T-helper 2 cell (primary cell): ENCODE measurements at regions not wholly inside any gene's neighbourhood (a gene's known extent, or its start where the extent isn't known, plus 50 kb on each side); places are given as distances from the start of the nearest gene placed in this dataset.
"Not testable (repeated sequence)": the region's sequence is repeated elsewhere in the genome, so short reads cannot be mapped to it uniquely, and the experiment has no call there.

Source experiments
- DNase-seq, 5 experiments: peaks; one replicate each; pipeline versions ENCODE4 v3.0.0 to v3.0.0-alpha.2; 2012 to 2022

DNA sequence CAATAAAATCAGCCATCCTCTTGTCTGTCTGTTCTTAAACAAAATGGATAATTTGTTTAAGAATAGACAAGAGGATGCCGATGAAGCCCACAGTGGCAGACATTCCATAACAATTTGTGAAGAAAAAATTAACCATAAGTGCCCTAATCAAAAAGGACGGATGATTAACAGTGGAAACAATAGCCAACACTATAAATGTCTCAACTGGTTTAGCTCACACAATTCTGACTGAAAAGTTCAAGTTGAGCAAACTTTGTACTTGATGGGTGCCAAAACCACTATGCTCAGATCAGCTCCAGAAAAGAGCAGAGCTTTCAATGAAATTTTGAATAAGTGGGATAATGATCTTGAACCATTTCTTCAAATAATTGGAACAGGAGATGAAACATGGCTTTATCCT is 202.2 kb upstream of the OR4E1 start:
- no peak for DNase-seq

DNA sequence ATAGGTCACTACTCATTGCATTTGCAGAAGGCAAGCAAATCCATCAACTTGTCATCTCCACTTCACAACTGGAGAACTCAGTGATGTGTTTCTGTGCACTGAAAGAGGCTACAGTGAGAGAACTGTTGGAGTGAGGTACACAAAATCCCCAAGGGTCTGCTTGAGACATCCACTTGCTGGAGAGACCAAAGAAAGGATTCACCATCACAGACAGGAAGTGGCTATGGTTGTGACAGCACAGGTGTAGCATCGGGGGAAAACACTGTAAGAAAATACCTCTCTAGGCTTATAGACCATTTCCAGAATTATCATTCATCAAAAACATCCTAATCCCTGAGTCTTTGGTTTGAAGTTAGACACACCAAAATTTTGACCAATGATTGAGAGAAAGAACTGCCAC is 201.3 kb upstream of the OR4E1 start:
- peak in 1 of 5 experiments; percentile 16 for DNase-seq

DNA sequence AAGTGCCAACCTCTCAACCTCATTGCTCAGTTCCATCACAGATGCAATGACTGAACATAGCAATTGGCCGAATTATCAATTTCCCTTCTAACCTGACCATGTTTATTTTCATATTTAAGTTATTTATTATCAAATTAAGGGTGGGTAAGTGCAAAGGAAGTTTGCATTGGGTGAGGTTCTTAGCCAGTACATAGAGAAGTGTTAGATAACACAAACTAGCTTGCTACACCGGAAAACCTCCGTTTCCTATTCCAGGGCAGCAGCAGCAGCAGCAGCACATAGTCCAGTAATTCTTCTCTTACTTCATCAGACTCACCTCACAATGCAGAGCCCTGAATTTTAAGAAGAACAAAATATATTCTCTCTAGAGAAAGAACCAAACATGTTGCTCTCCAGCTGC is 200.5 kb upstream of the OR4E1 start:
- peak in 1 of 5 experiments; percentile 62 for DNase-seq

DNA sequence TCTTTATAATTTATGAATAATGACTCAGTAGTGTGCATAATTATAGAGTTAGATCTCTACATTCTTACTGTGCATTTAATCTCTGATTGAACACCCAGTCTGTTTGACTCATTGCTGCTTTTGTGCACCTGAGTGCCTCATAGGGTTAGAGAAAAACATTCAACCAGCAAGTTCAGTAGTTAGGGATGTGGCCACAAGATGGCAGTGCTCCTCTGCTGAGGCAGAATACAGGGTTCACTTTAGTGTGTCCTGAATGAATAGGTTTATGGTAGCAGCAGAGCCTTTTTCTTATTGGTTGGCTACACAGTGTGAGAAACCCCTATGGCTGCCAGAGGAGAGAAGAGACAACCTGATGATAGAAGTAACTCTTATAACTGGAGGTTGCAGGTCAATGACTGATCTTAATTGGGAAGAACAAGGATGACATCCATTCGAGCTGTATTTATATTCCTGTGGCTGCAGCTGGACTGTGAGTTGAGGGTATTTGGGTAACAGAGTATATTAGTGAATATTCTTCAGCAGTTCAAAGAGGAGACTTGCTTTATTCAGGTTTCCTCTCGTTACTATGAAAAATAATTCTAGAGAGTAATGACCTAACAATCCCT is 194.9 kb upstream of the OR4E1 start:
- peak in 4 of 5 experiments; percentile 29 to 83 (median 66) for DNase-seq

DNA sequence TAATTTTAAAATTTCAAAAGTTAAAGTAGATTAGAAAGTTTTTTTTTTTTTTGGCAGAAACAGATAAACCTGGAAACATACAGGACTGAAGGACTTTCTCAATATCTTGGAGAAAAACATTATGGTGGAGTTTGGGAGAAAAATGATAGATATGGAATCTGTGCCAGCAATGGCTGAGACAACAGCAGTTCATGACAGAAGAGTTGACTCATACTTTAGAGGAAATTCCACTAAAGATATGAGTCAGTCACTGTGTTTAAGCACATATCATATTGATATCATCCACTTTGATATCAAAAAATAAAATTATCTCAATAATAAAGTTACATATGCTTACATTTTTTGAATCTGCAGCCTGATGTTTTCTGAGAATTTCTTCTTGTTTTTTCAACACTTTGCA is 193.9 kb upstream of the OR4E1 start:
- no peak for DNase-seq

DNA sequence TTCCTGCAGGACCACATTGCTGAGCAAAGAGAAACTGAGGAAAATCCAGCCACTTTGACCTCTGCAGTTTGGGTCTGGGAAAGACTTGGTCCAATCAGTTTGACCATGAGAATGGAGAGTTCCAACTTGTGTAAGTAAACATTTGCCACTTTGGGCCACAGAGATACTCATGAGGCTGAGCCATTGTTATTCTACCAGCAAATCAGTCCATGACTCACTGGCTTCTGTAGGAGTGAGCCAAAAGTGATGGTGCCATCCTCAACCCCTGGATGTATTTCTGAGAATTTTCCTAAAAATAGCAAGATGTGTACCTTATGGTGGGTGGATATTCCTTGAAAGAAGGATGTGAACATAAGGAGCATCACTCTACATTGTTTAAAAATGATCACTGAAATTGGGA is 192.9 kb upstream of the OR4E1 start:
- no peak for DNase-seq

DNA sequence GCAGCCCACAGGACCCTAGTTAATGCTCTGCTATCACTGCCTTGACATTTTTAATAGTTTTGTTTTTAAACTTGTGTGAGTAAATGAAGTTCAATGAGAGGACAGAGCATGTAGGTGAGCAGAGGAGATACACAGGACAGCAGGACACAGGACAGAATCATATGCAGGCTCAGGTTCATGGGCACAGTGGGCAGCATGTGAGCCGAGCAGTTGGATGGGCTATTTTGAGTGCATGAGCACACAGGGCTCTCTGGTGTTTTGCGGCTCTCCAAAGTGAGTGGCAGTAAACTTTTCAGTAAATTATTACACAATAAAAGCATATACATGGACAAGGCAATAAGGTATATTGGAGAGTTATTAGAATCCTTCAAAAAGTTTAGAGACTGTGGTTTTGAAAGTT is 189.7 kb upstream of the OR4E1 start:
- no peak for DNase-seq

DNA sequence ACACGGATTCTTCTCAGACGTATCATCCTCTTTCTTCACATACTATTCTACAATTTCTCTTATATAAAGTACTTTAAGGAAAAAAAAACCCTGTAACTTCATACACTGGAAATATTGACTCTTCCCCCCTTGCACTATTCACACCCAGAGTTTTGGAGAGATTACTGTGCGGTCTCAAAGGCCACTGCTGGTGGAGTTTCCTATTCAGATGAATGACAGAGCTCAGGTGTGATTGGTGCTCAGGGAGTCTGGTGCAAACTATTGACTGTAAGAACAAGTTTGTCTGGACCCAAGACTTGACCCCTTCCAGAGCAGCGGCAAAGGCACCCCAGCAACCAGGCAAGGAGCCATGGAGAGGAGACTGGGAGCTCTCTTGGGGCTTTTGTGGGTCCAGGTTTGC is 187.5 kb upstream of the OR4E1 start:
- DNase-seq: no peak

DNA sequence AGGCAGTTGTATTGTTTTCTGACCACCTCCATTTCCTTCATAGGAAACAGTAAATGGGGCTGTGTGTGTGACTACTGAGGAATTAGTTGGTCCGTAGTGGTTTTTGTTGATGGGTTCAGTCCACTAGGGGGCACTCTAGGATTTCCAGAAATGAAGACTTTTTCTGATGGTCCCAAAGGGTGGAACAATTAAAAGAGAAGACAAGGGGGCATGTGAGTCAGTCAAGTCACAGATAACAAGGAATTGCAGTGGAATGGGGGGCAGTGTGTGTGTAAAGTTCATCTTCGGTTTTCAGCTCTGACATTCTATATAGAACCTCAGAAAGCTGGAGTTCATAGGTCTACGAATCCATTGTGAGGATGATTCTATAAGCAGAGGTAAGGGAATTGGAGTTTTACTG is 186.6 kb upstream of the OR4E1 start:
- peak in 2 of 5 experiments; percentile 24 to 53 for DNase-seq

DNA sequence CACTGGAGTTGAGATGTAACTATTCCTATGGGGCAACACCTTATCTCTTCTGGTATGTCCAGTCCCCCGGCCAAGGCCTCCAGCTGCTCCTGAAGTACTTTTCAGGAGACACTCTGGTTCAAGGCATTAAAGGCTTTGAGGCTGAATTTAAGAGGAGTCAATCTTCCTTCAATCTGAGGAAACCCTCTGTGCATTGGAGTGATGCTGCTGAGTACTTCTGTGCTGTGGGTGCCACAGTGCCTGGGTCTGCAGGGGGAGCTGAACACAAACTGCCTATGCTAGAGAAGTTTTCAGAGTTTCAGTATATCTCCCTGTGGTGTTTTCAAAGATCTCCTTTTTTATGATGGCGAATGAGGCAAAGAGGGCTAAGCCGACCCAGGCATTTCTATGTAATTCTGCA is 179.2 kb upstream of the OR4E1 start:
- DNase-seq: peak in 1 of 5 experiments; percentile 38

DNA sequence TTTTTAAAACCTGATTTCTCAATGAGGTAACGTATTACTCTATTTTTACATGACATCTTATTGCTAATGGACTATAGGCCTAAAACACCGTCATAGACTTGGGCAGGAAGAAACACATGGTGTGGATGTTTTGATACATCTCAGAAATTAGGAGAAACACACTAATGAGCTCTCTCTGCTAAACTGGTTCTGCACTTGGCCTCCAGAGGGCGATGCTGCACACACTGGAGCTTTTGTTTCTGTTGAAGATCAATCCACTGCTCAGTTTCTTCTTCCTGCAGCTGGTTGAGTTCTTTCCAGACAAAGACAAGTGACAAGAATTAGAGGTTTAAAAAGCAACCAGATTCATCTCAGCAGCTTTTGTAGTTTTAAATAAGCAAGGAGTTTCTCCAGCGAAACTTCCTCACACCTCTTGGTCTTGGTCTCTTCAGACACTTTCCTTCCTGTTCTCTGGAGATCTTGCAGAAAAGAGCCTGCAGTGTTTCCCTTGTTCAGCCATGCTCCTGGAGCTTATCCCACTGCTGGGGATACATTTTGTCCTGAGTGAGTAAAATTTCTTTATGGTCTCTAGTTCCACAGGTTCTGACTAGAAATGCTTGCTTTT is 178.5 kb upstream of the OR4E1 start:
- peak; percentile 16 to 77 (median 53) for DNase-seq

DNA sequence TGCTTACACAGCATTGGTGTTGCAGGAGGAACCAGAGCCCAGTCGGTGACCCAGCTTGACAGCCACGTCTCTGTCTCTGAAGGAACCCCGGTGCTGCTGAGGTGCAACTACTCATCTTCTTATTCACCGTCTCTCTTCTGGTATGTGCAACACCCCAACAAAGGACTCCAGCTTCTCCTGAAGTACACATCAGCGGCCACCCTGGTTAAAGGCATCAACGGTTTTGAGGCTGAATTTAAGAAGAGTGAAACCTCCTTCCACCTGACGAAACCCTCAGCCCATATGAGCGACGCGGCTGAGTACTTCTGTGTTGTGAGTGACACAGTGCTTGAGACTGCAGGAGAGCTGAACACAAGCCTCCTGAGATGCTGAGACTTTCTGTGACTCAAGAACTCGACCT is 173.3 kb upstream of the OR4E1 start:
- DNase-seq: peak in 1 of 5 experiments; percentile 67

DNA sequence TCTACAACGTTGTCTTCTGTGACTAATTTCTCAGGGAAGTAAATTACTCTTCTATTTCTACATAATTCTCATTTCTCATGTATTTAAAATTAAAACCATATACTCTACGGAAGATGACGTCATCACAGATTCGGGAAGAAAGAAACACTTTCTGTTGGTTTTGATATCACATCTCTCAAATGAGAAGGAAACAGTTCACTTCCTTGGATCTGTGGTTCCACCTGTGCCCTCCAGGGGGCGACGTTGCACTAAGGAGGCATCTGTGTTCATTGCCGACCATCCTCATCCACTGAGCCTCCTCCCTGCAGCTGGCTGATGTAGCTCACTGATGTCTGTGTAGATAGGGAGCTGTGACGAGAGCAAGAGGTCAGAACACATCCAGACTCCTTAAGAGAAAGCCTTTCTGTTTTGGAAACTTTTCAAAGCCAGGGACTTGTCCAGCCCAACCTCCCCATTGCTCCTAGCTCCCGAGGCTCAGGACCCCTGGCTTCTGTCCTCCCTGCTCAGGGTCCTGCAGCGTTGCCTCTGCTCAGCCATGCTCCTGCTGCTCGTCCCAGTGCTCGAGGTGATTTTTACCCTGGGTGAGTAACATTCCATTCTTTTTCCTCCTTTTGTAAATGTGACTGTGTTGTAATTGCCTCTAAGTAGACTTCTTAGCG is 172.7 kb upstream of the OR4E1 start:
- DNase-seq: peak; percentile 34 to 66 (median 59)

DNA sequence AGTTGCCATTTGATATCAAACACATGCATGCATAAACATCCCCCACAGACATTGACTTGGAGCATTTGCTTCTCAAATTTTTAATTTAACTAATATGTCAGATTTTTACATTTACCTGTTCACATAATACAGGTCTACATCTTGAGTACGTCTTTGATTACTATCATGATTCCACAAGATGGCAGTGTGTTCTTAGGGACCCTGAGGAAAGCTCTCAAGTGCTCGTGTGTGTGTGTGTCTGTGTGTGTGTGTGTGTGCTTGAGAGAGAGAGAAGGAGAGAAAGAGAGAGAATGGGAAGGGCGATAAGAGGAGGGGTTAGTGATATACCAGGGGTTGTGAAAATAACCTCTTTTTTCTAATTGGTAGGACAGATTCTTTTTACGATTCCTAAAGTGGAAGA is 167.1 kb upstream of the OR4E1 start:
- peak in 2 of 5 experiments; percentile 7 to 70 for DNase-seq

DNA sequence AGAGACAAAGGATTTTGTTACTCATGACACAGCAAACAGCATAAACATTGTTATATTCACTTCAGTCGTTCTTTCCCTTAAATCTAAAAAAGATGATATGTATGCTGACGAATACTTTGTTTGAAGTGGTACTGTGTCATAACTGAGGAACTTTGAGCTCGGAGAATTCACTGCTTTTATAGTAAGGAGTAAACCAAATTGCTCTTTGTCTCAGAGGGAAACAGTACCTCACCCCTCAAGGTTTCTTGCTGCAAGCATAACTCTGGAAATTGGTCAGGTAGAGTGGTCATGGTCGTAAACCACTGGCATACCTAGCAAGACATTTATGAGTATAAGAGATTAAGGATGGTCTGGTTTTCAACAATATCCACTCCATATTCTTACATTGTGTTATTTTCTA is 160.2 kb upstream of the OR4E1 start:
- no peak for DNase-seq

DNA sequence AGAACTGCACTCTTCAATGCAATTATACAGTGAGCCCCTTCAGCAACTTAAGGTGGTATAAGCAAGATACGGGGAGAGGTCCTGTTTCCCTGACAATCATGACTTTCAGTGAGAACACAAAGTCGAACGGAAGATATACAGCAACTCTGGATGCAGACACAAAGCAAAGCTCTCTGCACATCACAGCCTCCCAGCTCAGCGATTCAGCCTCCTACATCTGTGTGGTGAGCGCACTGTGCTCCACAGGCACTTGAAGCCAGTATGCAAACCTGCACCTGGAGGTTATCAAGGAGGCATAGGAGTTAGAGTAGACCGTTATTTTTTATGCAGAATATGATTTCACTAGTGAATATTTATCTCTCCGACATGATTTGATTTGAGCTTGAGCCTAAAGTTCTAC is 152.2 kb upstream of the OR4E1 start:
- DNase-seq: peak in 1 of 5 experiments; percentile 10

DNA sequence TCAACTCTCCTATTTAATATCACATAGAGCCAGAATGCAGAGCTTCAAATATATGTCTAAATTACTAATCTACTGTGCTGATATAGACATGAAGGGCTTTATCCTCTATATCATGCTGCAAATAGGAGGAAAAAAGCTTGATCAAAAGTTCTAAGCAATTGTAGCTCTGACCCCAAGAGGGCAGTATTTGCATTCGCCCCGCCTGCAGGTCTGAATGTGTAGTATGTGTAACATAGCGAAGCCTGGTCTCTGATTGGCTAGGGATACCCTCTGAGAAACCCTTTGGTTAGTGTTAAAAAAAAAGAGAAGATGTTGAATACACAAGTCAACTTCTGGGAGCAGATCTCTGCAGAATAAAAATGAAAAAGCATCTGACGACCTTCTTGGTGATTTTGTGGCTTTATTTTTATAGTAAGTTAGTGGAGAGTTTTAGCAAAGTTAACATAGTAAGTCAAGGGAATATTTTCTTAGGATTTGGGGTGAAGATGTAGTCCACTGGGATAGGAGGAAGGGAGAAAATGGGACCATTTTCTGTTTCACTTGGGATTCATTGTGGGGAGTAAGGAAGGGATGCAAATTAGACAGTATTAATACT is 151.6 kb upstream of the OR4E1 start:
- peak in 3 of 5 experiments; percentile 30 to 80 (median 39) for DNase-seq

DNA sequence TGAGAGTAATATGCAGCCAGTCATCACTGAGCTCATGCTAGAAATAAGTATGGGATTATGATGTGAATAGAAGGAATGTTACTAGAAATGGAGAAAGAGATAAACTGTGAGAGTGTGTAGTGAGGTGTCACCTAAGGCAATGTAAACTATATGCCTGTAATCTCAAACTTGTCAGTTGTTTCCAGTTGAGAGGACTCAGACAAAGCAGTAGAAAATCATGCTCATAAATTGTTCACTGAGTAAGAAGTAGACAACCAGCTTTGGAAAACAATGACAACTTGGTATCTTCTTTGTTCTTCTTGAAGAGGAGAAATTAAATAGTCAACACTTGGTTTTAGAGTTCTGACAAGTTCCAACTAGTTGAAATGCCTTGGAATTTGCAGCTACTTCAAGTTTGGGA is 148.5 kb upstream of the OR4E1 start:
- no peak for DNase-seq

DNA sequence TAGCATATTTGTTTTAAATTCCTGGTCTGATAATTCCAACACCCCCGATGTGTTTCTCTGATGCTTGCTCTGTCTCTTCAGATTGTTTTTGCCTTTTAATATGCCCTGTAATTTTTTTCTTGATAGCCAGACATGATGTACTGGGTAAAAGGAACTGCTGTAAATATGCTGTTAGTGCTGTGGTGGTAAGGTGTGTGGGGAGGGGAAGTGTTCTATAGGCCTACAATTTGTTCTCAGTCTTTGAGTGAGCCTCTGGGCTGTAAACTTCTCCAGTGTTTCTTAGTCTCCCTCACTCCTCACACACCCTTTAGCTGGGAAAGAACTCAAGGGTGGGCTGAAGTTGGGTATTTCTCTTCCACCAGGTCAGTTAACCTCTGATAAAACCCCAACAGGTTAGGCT is 147.0 kb upstream of the OR4E1 start:
- no peak for DNase-seq

DNA sequence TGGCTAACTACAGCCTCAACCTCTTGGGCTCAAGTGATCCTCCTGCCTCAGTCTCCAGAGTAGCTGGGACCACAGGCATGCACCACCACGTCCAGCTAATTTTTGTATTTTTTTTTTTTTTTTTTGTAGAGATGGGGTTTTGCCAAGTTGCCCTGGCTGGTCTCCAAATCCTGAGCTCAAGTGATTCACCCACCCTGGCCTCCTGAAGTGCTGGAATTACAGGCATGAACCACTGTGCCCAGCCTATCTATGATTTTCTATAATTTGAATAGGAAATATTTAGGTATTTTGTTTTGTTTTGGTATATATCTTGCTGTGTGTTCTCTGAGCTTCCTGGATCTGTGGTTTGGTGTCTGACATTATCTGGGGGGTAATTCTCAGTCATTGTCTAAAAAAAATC is 146.3 kb upstream of the OR4E1 start:
- DNase-seq: not testable (repeated sequence)

DNA sequence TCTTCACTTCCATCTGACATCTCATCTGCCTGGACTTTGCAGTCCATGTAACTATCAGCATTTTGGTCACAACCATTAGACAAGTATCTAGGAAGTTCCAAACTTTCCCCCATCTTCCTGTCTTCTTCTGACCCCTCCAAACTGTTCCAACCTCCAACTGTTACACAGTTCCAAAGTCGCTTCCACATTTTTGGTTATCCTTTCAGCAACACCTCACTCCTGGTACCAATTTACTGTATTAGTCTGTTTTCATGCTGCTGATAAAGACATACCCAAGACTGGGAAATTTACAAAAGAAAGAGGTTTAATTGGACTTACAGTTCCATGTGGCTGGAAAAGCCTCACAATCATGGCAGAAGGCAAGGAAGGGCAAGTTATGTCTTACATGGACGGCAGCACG is 143.4 kb upstream of the OR4E1 start:
- DNase-seq: not testable (repeated sequence)

DNA sequence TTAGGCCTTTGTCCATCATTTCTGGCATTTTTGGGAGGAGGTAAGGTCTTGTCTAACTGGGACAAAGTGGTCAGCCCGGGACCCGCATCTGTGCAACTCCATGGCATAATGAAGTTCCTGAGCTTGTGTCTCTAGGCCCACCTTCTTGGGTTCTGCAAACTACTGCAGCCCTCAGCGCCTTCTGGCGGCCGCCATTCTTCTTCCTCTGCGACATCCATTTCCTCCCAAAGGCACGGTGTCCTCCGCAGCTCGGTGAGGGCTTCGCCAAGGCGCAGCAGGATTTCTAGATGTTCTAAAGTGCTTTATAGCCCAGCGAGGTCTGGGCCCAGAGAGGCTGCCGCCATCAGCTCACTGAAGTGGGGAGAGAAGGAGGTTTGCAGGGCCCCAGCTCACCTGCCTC is 134.4 kb upstream of the OR4E1 start:
- DNase-seq: no peak

DNA sequence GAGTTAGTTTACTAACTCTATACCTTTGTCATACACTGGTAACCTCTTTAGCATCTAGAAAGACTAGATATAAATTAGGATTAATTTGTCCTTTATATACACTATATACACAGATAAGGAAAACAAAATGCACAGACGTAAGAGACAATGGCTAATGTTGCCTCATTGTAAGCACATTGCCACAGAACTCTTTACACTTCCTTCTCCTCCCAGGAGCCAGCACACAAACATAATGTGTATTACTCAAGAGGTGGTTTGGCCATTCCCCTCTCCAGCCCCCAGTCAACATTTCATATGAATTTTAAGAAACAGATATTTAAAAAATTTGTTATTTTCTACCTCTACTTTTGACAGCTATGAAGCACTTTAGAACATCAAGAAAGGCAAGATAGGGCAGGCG is 131.4 kb upstream of the OR4E1 start:
- no peak for DNase-seq

DNA sequence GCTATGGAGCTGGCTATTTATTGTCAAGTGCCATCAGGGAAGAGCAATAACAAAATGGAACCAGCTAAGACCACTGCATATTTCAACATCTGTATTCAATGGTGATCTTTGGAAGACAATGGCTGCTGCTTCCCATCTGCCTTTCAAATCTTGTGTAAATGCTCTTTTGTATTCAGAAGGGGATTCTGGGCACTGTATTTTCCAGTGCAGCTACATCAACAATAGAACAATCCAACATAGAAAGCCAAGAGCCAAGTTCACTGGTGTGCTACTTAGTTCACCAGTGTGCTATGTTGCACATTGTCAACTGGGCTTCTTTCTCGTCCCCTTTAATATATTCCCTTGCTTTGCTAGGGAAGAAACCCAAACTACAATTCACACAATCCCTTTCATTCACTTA is 128.8 kb upstream of the OR4E1 start:
- DNase-seq: no peak
